Neural cell (in vitro differentiated cells): ENCODE measurements at regions not wholly inside any gene's neighbourhood (a gene's known extent, or its start where the extent isn't known, plus 50 kb on each side); places are given as distances from the start of the nearest gene placed in this dataset.

ENCODE experiments used
- H2AFZ ChIP-seq: fragments of 200-600, 300-800 bp; sonication (generic), shearing (Covaris generic); 2 replicates; pipeline ENCODE4 v1.6.0; 2014; ENCODE audit warnings: low read depth, mild to moderate bottlenecking, antibody characterized with exemption, low read length, moderate library complexity
- H3F3A ChIP-seq: fragments of 200-600 bp; shearing (Covaris generic); 2 replicates; pipeline ENCODE4 v1.6.1; 2016; ENCODE audit warnings: mild to moderate bottlenecking, moderate library complexity, mixed read lengths, antibody characterized with exemption, low read length; ENCODE audit not compliant: insufficient read depth, poor library complexity, severe bottlenecking
- H3K27ac ChIP-seq: fragments of 200-600, 300-800 bp; sonication (generic), shearing (Covaris generic); 2 replicates; pipeline ENCODE4 v1.5.1; 2014; ENCODE audit warnings: mild to moderate bottlenecking, low read length, moderate library complexity
- H3K27me3 ChIP-seq: fragments of 300-800, 200-600 bp; sonication (generic), shearing (Covaris generic); 2 replicates; pipeline ENCODE4 v1.6.0; 2014; ENCODE audit warnings: mild to moderate bottlenecking, low read depth, low read length, moderate library complexity; ENCODE audit not compliant: insufficient read depth
- H3K36me3 ChIP-seq: fragments of 300-800, 200-600 bp; sonication (generic), shearing (Covaris generic); 2 replicates; pipeline ENCODE4 v1.5.1; 2014; ENCODE audit warnings: mild to moderate bottlenecking, antibody characterized with exemption, low read length, moderate library complexity; ENCODE audit not compliant: insufficient read depth
- H3K4me2 ChIP-seq: fragments of 300-800, 200-600 bp; sonication (generic), shearing (Covaris generic); 2 replicates; pipeline ENCODE4 v1.6.0; 2014; ENCODE audit warnings: mild to moderate bottlenecking, low read length
- H3K4me3 ChIP-seq: fragments of 300-800, 200-600 bp; sonication (generic), shearing (Covaris generic); 2 replicates; pipeline ENCODE4 v1.5.1; 2014; ENCODE audit warnings: mild to moderate bottlenecking, low read length, moderate library complexity
- H3K79me2 ChIP-seq: fragments of 200-600 bp; shearing (Covaris generic); replicated peaks from 2 replicates; pipeline ENCODE4 v1.6.0; 2014; ENCODE audit warnings: mild to moderate bottlenecking, low read length, moderate library complexity; ENCODE audit not compliant: insufficient read depth
- H3K9ac ChIP-seq: fragments of 300-800, 200-600 bp; sonication (generic), shearing (Covaris generic); 2 replicates; pipeline ENCODE4 v1.6.1; 2016; ENCODE audit warnings: mild to moderate bottlenecking, low read length, mixed read lengths
- H3K9me2 ChIP-seq: fragments of 200-600 bp; shearing (Covaris generic); 2 replicates; pipeline ENCODE4 v1.6.1; 2016; ENCODE audit warnings: mild to moderate bottlenecking, low read length, mixed read lengths; ENCODE audit not compliant: insufficient read depth
- H3K9me3 ChIP-seq: fragments of 200-600, 300-800 bp; sonication (generic), shearing (Covaris generic); 2 replicates; pipeline ENCODE4 v1.6.1; 2016; ENCODE audit warnings: mild to moderate bottlenecking, mixed run types, low read length, moderate library complexity, mixed read lengths
- H4K20me1 ChIP-seq: fragments of 200-600 bp; shearing (Covaris generic); 2 replicates; pipeline ENCODE4 v1.6.1; 2016; ENCODE audit warnings: mild to moderate bottlenecking, mixed run types; ENCODE audit not compliant: insufficient read depth
- CTCF ChIP-seq: fragments of 450-650 bp; IDR thresholded peaks from 2 replicates; pipeline ENCODE4 v1.5.1; 2014; ENCODE audit warnings: antibody characterized with exemption, mild to moderate bottlenecking, moderate library complexity; ENCODE audit not compliant: poor library complexity, severe bottlenecking
- EP300 ChIP-seq: fragments of 450-650 bp; conservative IDR thresholded peaks from 2 replicates; pipeline ENCODE4 v1.6.1; 2014; ENCODE audit warnings: antibody characterized with exemption, mild to moderate bottlenecking, moderate library complexity; ENCODE audit not compliant: poor library complexity, severe bottlenecking
- EZH2 ChIP-seq: fragments of 200-600, 300-800 bp; shearing (Covaris generic), sonication (generic); IDR thresholded peaks from 2 replicates; pipeline ENCODE4 v1.6.1; 2014; ENCODE audit warnings: antibody characterized with exemption, low read length, borderline replicate concordance, mild to moderate bottlenecking; ENCODE audit not compliant: insufficient read depth, poor library complexity, severe bottlenecking
- MXI1 ChIP-seq: fragments of 450-650 bp; conservative IDR thresholded peaks from 2 replicates; pipeline ENCODE4 v1.6.1; 2014; ENCODE audit warnings: antibody characterized with exemption, mild to moderate bottlenecking; ENCODE audit not compliant: poor library complexity, severe bottlenecking
- POLR2AphosphoS5 ChIP-seq: IDR thresholded peaks from 2 replicates; pipeline ENCODE4 v1.6.1; 2012
- RAD21 ChIP-seq: fragments of 450-650 bp; conservative IDR thresholded peaks from 2 replicates; pipeline ENCODE4 v1.6.1; 2014; ENCODE audit warnings: antibody characterized with exemption, mild to moderate bottlenecking, moderate library complexity
- REST ChIP-seq: IDR thresholded peaks from 2 replicates; pipeline ENCODE4 v1.6.1; 2012; ENCODE audit warnings: borderline replicate concordance
- TAF1 ChIP-seq: IDR thresholded peaks from 2 replicates; pipeline ENCODE4 v1.6.1; 2012; ENCODE audit warnings: low read depth

GRCh38 chr5:2904399-2904798 is 152.9 kb upstream of the IRX2 start:
- Histone ChIP-seq H2AFZ (no peak overlapping the region), H3K36me3 (no peaks in the 10 kb centered on the region), H3F3A (no peaks in the 10 kb centered on the region), H3K9ac (no peak overlapping the region), H3K9me3 (no peaks in the 10 kb centered on the region), H3K27me3 (no peaks in the 10 kb centered on the region), H3K27ac (no peak overlapping the region), H3K9me2 (no peaks in the 10 kb centered on the region), H4K20me1 (no peaks in the 10 kb centered on the region), H3K79me2 (no peaks in the 10 kb centered on the region), H3K4me3 (no peak overlapping the region), H3K4me2 (no peak overlapping the region)
- TF ChIP-seq EP300, result no peak

GRCh38 chr5:2903451-2904395 is 152.2 kb upstream of the IRX2 start:
- no peak overlapping the region for H3K4me3 ChIP-seq
- H3K36me3 ChIP-seq, result no peaks in the 10 kb centered on the region
- no peaks in the 10 kb centered on the region for H3F3A ChIP-seq
- H3K4me2 ChIP-seq, result no peak overlapping the region
- no peak overlapping the region for H3K27ac ChIP-seq
- H3K79me2 ChIP-seq, result no peaks in the 10 kb centered on the region
- TF ChIP-seq CTCF (no peak), TAF1 (no peak), EZH2 (no peak), POLR2AphosphoS5 (no peak), REST (no peak), RAD21 (no peak), MXI1 (no peak), EP300 (no peak)
- H2AFZ ChIP-seq, result no peak overlapping the region
- H4K20me1 ChIP-seq, result no peaks in the 10 kb centered on the region
- no peaks in the 10 kb centered on the region for H3K9me2 ChIP-seq
- H3K9ac ChIP-seq, result no peak overlapping the region
- H3K27me3 ChIP-seq, result no peaks in the 10 kb centered on the region
- no peaks in the 10 kb centered on the region for H3K9me3 ChIP-seq
